IMR-90 (cell line): ENCODE measurements at regions not wholly inside any gene's neighbourhood (a gene's known extent, or its start where the extent isn't known, plus 50 kb on each side); places are given as distances from the start of the nearest gene placed in this dataset.

Experiments used
- ATAC-seq: fragments of 200-7000 bp; cut with Tn5 transposase; 2 replicates; pipeline ENCODE4 v1.9.1; 2020; ENCODE audit warnings: low read depth, mild to moderate bottlenecking, moderate library complexity
- BruUV-seq: library from RNA; stranded (reverse); fragments of 400-500 nt; replicated peaks from 2 replicates; lab custom pipeline; 2021; lab: Mats Ljungman, UMichigan
- CTCF ChIA-PET: fragments of 300-600 bp; formaldehyde crosslinking; extraction: SDS; loops from one replicate; lab custom pipeline; 2021; ENCODE audit warnings: antibody characterized with exemption; lab: Yijun Ruan, JAX
- POLR2A ChIA-PET: fragments of 300-600 bp; sonication (Branson Sonifier 250); formaldehyde crosslinking; loops from one replicate; lab custom pipeline; 2022; ENCODE audit warnings: antibody characterized with exemption; ENCODE audit not compliant: unreplicated experiment; lab: Charles Lee
- DNase-seq: peaks from one replicate; pipeline ENCODE4 v3.0.0; 2013
- H2AFZ ChIP-seq: replicated peaks from 2 replicates; pipeline ENCODE3; 2013; ENCODE audit warnings: low read length, mild to moderate bottlenecking; ENCODE audit not compliant: poor library complexity
- H2AK5ac ChIP-seq: 2 replicates; pipeline ENCODE4 v1.6.1; 2013; ENCODE audit warnings: low read depth, low read length, inconsistent platforms
- H2AK9ac ChIP-seq: replicated peaks from 2 replicates; pipeline ENCODE3; 2013; ENCODE audit warnings: mild to moderate bottlenecking, low read depth, low read length, moderate library complexity; ENCODE audit not compliant: poor library complexity
- H2BK120ac ChIP-seq: 2 replicates; pipeline ENCODE4 v1.6.1; 2013; ENCODE audit warnings: low read depth, low read length, inconsistent platforms
- H2BK15ac ChIP-seq: 3 replicates; pipeline ENCODE4 v1.6.1; 2013; ENCODE audit warnings: low read depth, low read length, inconsistent platforms
- H2BK20ac ChIP-seq: 2 replicates; pipeline ENCODE4 v1.6.1; 2013; ENCODE audit warnings: low read depth, mild to moderate bottlenecking, inconsistent platforms, low read length, moderate library complexity
- H2BK5ac ChIP-seq: 2 replicates; pipeline ENCODE4 v1.6.1; 2013; ENCODE audit warnings: mild to moderate bottlenecking, low read depth, low read length, inconsistent platforms; ENCODE audit not compliant: poor library complexity, severe bottlenecking
- H3K14ac ChIP-seq: replicated peaks from 2 replicates; pipeline ENCODE4 v1.6.1; 2013; ENCODE audit warnings: low read depth, low read length, inconsistent platforms
- H3K18ac ChIP-seq: 2 replicates; pipeline ENCODE4 v1.6.1; 2013; ENCODE audit warnings: low read depth, low read length, control low read depth
- H3K23ac ChIP-seq: 2 replicates; pipeline ENCODE4 v1.6.1; 2013; ENCODE audit warnings: low read depth, low read length, inconsistent platforms
- H3K27ac ChIP-seq: 2 replicates; pipeline ENCODE4 v1.5.1; 2013; ENCODE audit warnings: mild to moderate bottlenecking, control low read depth, low read length; ENCODE audit not compliant: insufficient read depth
- H3K27me3 ChIP-seq: 2 replicates; pipeline ENCODE4 v1.6.1; 2013; ENCODE audit warnings: low read length; ENCODE audit not compliant: control insufficient read depth, insufficient read depth
- H3K36me3 ChIP-seq: 2 replicates; pipeline ENCODE4 v1.6.1; 2013; ENCODE audit warnings: low read length, mixed read lengths; ENCODE audit not compliant: control insufficient read depth, insufficient read depth
- H3K4ac ChIP-seq: 2 replicates; pipeline ENCODE4 v1.6.1; 2013; ENCODE audit warnings: low read depth, low read length, inconsistent platforms
- H3K4me1 ChIP-seq: 2 replicates; pipeline ENCODE4 v1.6.1; 2013; ENCODE audit warnings: low read length, mixed read lengths; ENCODE audit not compliant: control insufficient read depth, insufficient read depth
- H3K4me2 ChIP-seq: 2 replicates; pipeline ENCODE4 v1.6.1; 2013; ENCODE audit warnings: low read depth, mild to moderate bottlenecking, control low read depth, low read length, moderate library complexity
- H3K4me3 ChIP-seq: 2 replicates; pipeline ENCODE4 v1.5.1; 2013; ENCODE audit warnings: low read depth, mild to moderate bottlenecking, control low read depth, low read length, moderate library complexity; ENCODE audit not compliant: insufficient read depth
- H3K56ac ChIP-seq: 2 replicates; pipeline ENCODE4 v1.6.1; 2013; ENCODE audit warnings: low read length, inconsistent platforms; ENCODE audit not compliant: insufficient read depth; ENCODE audit errors: extremely low read depth
- H3K79me1 ChIP-seq, 2 experiments: 2 replicates each; pipeline ENCODE4 v1.6.1; 2013; ENCODE audit warnings: low read length in 2 of 2, inconsistent platforms in 1 of 2, low read depth in 1 of 2
- H3K9ac ChIP-seq: 2 replicates; pipeline ENCODE4 v1.6.1; 2013; ENCODE audit warnings: low read depth, low read length, control low read depth
- H3K9me1 ChIP-seq: 2 replicates; pipeline ENCODE4 v1.6.1; 2013; ENCODE audit warnings: low read length, inconsistent platforms; ENCODE audit not compliant: insufficient read depth
- H3K9me3 ChIP-seq: 2 replicates; pipeline ENCODE4 v1.6.1; 2013; ENCODE audit warnings: low read length; ENCODE audit not compliant: control insufficient read depth, insufficient read depth
- H4K20me1 ChIP-seq: 2 replicates; pipeline ENCODE4 v1.6.1; 2013; ENCODE audit warnings: low read length, inconsistent platforms; ENCODE audit not compliant: insufficient read depth
- H4K5ac ChIP-seq: 2 replicates; pipeline ENCODE4 v1.6.1; 2013; ENCODE audit warnings: mild to moderate bottlenecking, low read depth, low read length, control low read depth
- H4K8ac ChIP-seq, 2 experiments: 2 replicates each; pipeline ENCODE4 v1.6.1; 2013; ENCODE audit warnings: low read depth in 2 of 2, low read length in 2 of 2, control low read depth in 1 of 2, inconsistent platforms in 1 of 2
- H4K91ac ChIP-seq: 2 replicates; pipeline ENCODE4 v1.6.1; 2013; ENCODE audit warnings: low read depth, low read length, inconsistent platforms; ENCODE audit not compliant: insufficient read depth
- CEBPB ChIP-seq: IDR thresholded peaks from 2 replicates; pipeline ENCODE4 v1.6.1; 2012; ENCODE audit warnings: low read depth, low read length, improper control_type of control experiment
- CHD1 ChIP-seq: IDR thresholded peaks from 2 replicates; pipeline ENCODE4 v1.6.1; 2012; ENCODE audit warnings: low read depth, low read length, improper control_type of control experiment
- ELK1 ChIP-seq: fragments of 150-350 bp; IDR thresholded peaks from 2 replicates; pipeline ENCODE4 v1.6.1; 2016; ENCODE audit warnings: low read depth, mild to moderate bottlenecking, low read length, moderate library complexity, borderline replicate concordance
- FOS ChIP-seq: fragments of 150-350 bp; IDR thresholded peaks from 2 replicates; pipeline ENCODE4 v1.6.1; 2016; ENCODE audit warnings: low read depth, low read length
- MAFK ChIP-seq: IDR thresholded peaks from 2 replicates; pipeline ENCODE4 v1.6.1; 2012; ENCODE audit warnings: low read depth, low read length, improper control_type of control experiment
- MAZ ChIP-seq: IDR thresholded peaks from 2 replicates; pipeline ENCODE4 v1.6.1; 2012; ENCODE audit warnings: low read depth, mild to moderate bottlenecking, low read length, improper control_type of control experiment, moderate library complexity, borderline replicate concordance
- MXI1 ChIP-seq: IDR thresholded peaks from 2 replicates; pipeline ENCODE4 v1.6.1; 2012; ENCODE audit warnings: low read depth, mild to moderate bottlenecking, low read length, moderate library complexity, borderline replicate concordance
- NFE2L2 ChIP-seq: fragments of 150-350 bp; IDR thresholded peaks from 2 replicates; pipeline ENCODE4 v1.6.1; 2016; ENCODE audit warnings: low read depth, mild to moderate bottlenecking, low read length
- POLR2A ChIP-seq: IDR thresholded peaks from 2 replicates; pipeline ENCODE4 v1.6.1; 2012; ENCODE audit warnings: mild to moderate bottlenecking, low read depth, low read length
- RCOR1 ChIP-seq: IDR thresholded peaks from 2 replicates; pipeline ENCODE4 v1.6.1; 2012; ENCODE audit warnings: mild to moderate bottlenecking, low read length, improper control_type of control experiment; ENCODE audit not compliant: insufficient replicate concordance
- RFX5 ChIP-seq: IDR thresholded peaks from 2 replicates; pipeline ENCODE4 v1.8.0; 2012; ENCODE audit warnings: low read depth, mild to moderate bottlenecking, low read length, moderate library complexity
- SMC3 ChIP-seq: fragments of 150-350 bp; IDR thresholded peaks from 2 replicates; pipeline ENCODE4 v1.6.1; 2016; ENCODE audit warnings: low read depth, mild to moderate bottlenecking, antibody characterized with exemption, low read length, moderate library complexity
- WGBS, 2 experiments: methylation state at CpG; one replicate each; pipeline versions ENCODE4 v1.1.5 to v1.1.7; 2013; ENCODE audit warnings: missing lambda C conversion rate in 2 of 2; ENCODE audit not compliant: insufficient read length in 1 of 2; ENCODE audit errors: extremely low coverage in 2 of 2; 5-methylcytosine and 5-hydroxymethylcytosine counted together
- dilution Hi-C: fragments of 300-500 bp; cut with HindIII; formaldehyde crosslinking; loops from one replicate; pipeline ENCODE4 v1.14.3; 2018; ENCODE audit warnings: low sequenced_read_pairs; ENCODE audit not compliant: unreplicated experiment
- in situ Hi-C: fragments of 300-500 bp; cut with MboI; formaldehyde crosslinking; loops from 3 replicates; pipeline ENCODE4 v1.14.3; 2019; ENCODE audit warnings: low sequenced_read_pairs, inconsistent platforms, mixed read lengths
- intact Hi-C: fragments of 100-400 bp; cut with micrococcal nuclease; formaldehyde crosslinking; loops from 2 replicates; pipeline ENCODE4 v1.10.0; 2022
- TF ChIP-seq, protein P1 (sequence below): conservative IDR thresholded peaks from 2 replicates; pipeline ENCODE4 v1.5.1; 2012; ENCODE audit warnings: mild to moderate bottlenecking, low read depth, low read length, improper control_type of control experiment

DNA sequence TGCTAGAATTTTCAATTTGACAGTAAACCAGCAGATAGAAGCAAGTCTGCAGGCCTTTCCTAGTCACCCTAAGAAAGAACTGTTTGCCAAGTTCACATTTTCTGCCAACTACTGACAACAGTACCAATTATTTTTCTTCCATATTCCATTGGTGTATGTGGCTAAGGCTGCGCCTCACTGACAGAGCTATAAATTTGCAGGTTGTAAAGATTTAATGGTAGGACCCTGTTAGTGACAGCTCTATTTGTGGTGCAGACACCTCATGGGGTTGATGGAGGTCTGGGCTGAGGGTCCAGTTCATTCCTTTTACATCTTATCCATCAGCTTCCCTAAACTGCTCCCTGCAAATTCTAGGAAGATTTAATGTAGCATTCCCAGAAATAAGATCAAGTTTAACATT is 228.5 kb downstream of the FRK start:
- in situ Hi-C loops (no loop called here), dilution Hi-C loops (no loop called here), intact Hi-C loops (no loop called here)
- no peak for DNase-seq
- ATAC-seq: no peak
- no peak overlapping the region for H2BK5ac ChIP-seq
- H3K27ac ChIP-seq: no peak overlapping the region
- no TSS peak for BruUV-seq
- no peak overlapping the region for H3K4ac ChIP-seq
- no peak overlapping the region for H2AK9ac ChIP-seq
- TF ChIP-seq NFE2L2 (no peak), MXI1 (no peak), MAZ (no peak), MAFK (no peak), RCOR1 (no peak), SMC3 (no peak), CEBPB (no peak), CHD1 (no peak), RFX5 (no peak), POLR2A (no peak), FOS (no peak), ELK1 (no peak)
- TF ChIP-seq, protein P1, sequence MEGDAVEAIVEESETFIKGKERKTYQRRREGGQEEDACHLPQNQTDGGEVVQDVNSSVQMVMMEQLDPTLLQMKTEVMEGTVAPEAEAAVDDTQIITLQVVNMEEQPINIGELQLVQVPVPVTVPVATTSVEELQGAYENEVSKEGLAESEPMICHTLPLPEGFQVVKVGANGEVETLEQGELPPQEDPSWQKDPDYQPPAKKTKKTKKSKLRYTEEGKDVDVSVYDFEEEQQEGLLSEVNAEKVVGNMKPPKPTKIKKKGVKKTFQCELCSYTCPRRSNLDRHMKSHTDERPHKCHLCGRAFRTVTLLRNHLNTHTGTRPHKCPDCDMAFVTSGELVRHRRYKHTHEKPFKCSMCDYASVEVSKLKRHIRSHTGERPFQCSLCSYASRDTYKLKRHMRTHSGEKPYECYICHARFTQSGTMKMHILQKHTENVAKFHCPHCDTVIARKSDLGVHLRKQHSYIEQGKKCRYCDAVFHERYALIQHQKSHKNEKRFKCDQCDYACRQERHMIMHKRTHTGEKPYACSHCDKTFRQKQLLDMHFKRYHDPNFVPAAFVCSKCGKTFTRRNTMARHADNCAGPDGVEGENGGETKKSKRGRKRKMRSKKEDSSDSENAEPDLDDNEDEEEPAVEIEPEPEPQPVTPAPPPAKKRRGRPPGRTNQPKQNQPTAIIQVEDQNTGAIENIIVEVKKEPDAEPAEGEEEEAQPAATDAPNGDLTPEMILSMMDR: no peak
- no peak overlapping the region for H4K91ac ChIP-seq
- H3K36me3 ChIP-seq: no peaks in the 10 kb centered on the region
- no peaks in the 10 kb centered on the region for H3K4me1 ChIP-seq
- H3K4me2 ChIP-seq: no peak overlapping the region
- no peak overlapping the region for H4K5ac ChIP-seq
- H2BK15ac ChIP-seq: no peak overlapping the region
- H3K56ac ChIP-seq: no peak overlapping the region
- no peak overlapping the region for H2AK5ac ChIP-seq
- no peaks in the 10 kb centered on the region for H3K9me1 ChIP-seq
- H4K20me1 ChIP-seq: no peaks in the 10 kb centered on the region
- POLR2A ChIA-PET: no interaction called here
- no peak overlapping the region for H2BK20ac ChIP-seq
- CTCF ChIA-PET: no interaction called here
- H3K23ac ChIP-seq: no peak overlapping the region
- H3K14ac ChIP-seq: no peak overlapping the region
- H3K79me1 ChIP-seq: no peaks in the 10 kb centered on the region
- H3K4me3 ChIP-seq: no peak overlapping the region
- no peak overlapping the region for H2BK120ac ChIP-seq
- no CpG with 5 or more reads among the region's 1 CpG for WGBS, 2 experiments
- H4K8ac ChIP-seq: no peak overlapping the region
- no peaks in the 10 kb centered on the region for H3K9me3 ChIP-seq
- no peak overlapping the region for H3K9ac ChIP-seq
- no peak overlapping the region for H3K18ac ChIP-seq
- H2AFZ ChIP-seq: no peak overlapping the region
- H3K27me3 ChIP-seq: no peaks in the 10 kb centered on the region
